Liver (tissue), 3 donors: ENCODE measurements at regions not wholly inside any gene's neighbourhood (a gene's known extent, or its start where the extent isn't known, plus 50 kb on each side); places are given as distances from the start of the nearest gene placed in this dataset.
"Not testable (repeated sequence)": the region's sequence is repeated elsewhere in the genome, so short reads cannot be mapped to it uniquely, and the experiment has no call there.

Experiments
- CTCF ChIP-seq: fragments of 150-350 bp; IDR thresholded peaks from 2 replicates; pipeline ENCODE4 v1.5.1; 2017; ENCODE audit warnings: improper control_type of control experiment, low read depth, low read length; ENCODE audit not compliant: missing input control
- JUND ChIP-seq, 2 donors: IDR thresholded peaks; 2 replicates each; pipeline ENCODE4 v1.6.1; 2016; ENCODE audit warnings: antibody characterized with exemption in 2 of 2
- SP1 ChIP-seq: IDR thresholded peaks from 2 replicates; pipeline ENCODE4 v1.6.1; 2018; ENCODE audit warnings: antibody characterized with exemption, mild to moderate bottlenecking
- TAF1 ChIP-seq: conservative IDR thresholded peaks from 2 replicates; pipeline ENCODE4 v1.6.1; 2016; ENCODE audit warnings: antibody characterized with exemption, mild to moderate bottlenecking
- YY1 ChIP-seq: IDR thresholded peaks from 2 replicates; pipeline ENCODE4 v1.6.1; 2016; ENCODE audit warnings: antibody characterized with exemption, mild to moderate bottlenecking
- donor health status: healthy.
- donor health status: healthy.

- not testable (repeated sequence) for TF ChIP-seq JUND (IDR thresholded peaks at IDR 0.05); CTCF; TAF1; YY1; SP1
Measured at GRCh38 chr21:6075627-6076208, 4445.7 kb upstream of the TPTE start.
